ENCODE measurements at regions not wholly inside any gene's neighbourhood (a gene's known extent, or its start where the extent isn't known, plus 50 kb on each side); places are given as distances from the start of the nearest gene placed in this dataset.

DNA sequence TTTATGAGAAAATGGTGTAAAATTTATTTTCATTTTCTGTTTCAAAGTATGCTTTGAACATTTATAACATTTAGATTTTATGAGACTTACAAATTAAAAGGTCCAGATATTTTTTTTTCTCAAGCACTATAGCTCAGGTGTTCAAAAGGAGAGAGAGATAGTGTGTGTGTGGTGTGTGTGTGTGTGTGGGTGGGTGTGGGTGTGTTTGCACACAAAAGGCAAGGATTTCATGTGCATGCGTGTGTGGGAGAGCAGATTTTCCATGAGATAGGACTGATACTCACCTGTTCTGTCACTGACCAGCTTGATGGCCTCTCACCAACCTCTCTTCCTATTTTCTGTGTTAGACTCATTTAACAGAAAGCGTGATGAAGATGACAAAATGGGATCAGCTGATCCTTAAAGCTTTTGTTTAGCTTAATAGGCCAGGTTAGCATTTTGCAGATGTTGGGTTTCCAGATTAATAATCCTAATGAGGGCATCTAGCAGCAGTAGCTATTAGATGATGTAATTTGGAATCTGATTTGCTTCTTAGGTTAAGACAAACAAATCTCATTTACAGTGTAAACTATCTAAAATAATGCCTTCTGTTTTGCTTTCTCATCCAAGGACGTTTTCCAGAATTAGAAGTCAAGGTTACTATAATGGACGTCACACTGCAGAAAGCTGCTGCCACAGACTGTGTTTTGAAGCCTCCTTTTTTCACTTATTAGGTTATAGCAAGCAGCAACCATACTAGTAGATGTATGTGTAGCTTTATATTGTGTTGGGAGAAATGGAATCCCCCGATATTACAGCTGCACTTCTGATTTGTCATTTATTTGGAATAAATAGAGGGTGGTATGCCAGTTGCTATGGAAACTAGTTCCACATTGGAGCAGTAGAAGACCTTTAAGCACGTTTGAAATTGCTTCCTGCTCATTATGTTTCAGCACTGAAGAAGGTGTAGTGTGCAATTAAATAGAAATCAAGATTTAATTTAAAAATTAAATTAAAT, 355.6 kb downstream of the TAF11L14 start:
- no peak for DNase-seq (ENCODE audit: low read depth in 2 of 2)
- Histone ChIP-seq H2AFZ (ENCODE audit: low read length) (no peak overlapping the region), H3K36me3 (ENCODE audit: control insufficient read depth, insufficient read depth, low read length) (no peaks in the 10 kb centered on the region), H4K20me1 (ENCODE audit: control insufficient read depth, extremely low read depth, insufficient read depth, low read length) (no peaks in the 10 kb centered on the region), H3K9ac (ENCODE audit: insufficient read depth, low read length) (no peak overlapping the region), H3K27ac (ENCODE audit: insufficient read depth, low read length) (no peak overlapping the region), H3K4me2 (ENCODE audit: extremely low read depth, insufficient read depth, low read length) (no peak overlapping the region), H3K9me3 (ENCODE audit: control insufficient read depth, insufficient read depth, low read depth, low read length) (no peaks in the 10 kb centered on the region), H3K27me3 (ENCODE audit: control insufficient read depth, insufficient read depth, low read length) (no peaks in the 10 kb centered on the region), H3K4me1 (ENCODE audit: control insufficient read depth, extremely low read depth, insufficient read depth, low read length) (no peaks in the 10 kb centered on the region), H3K4me3 (replicated peaks in 1 of 4; ENCODE audit: control extremely low read depth in 1 of 4, insufficient read depth in 1 of 4, low read depth in 3 of 4, low read length in 4 of 4) (no peak overlapping the region), H3K79me2 (ENCODE audit: control insufficient read depth, insufficient read depth, low read length) (no peaks in the 10 kb centered on the region)
- TF ChIP-seq CTCF (conservative IDR thresholded peaks at IDR 0.05 in 1 of 2, IDR thresholded peaks at IDR 0.05 in 1 of 2; ENCODE audit: low read depth in 1 of 2, low read length in 2 of 2): no peak
- no peak for TF ChIP-seq EZH2 (IDR thresholded peaks at IDR 0.05; ENCODE audit: low read length, missing control alignments)

GRCh38 chr5:17991775-17992174, 357.5 kb downstream of the TAF11L14 start:
- no peaks in the 10 kb centered on the region for H3K27me3 ChIP-seq (ENCODE audit: control insufficient read depth, insufficient read depth, low read length)
- no peak overlapping the region for H3K4me3 ChIP-seq (replicated peaks in 1 of 4; ENCODE audit: control extremely low read depth in 1 of 4, insufficient read depth in 1 of 4, low read depth in 3 of 4, low read length in 4 of 4)
- no peak for TF ChIP-seq CTCF (conservative IDR thresholded peaks at IDR 0.05 in 1 of 2, IDR thresholded peaks at IDR 0.05 in 1 of 2; ENCODE audit: low read depth in 1 of 2, low read length in 2 of 2)
- TF ChIP-seq EZH2 (IDR thresholded peaks at IDR 0.05; ENCODE audit: low read length, missing control alignments): no peak

GRCh38 chr5:17992291-17992690, 358.0 kb downstream of the TAF11L14 start:
- Histone ChIP-seq H3K4me1 (ENCODE audit: control insufficient read depth, extremely low read depth, insufficient read depth, low read length) (no peaks in the 10 kb centered on the region), H3K9me3 (ENCODE audit: control insufficient read depth, insufficient read depth, low read depth, low read length) (no peaks in the 10 kb centered on the region), H3K27ac (ENCODE audit: insufficient read depth, low read length) (no peak overlapping the region), H3K36me3 (ENCODE audit: control insufficient read depth, insufficient read depth, low read length) (no peaks in the 10 kb centered on the region), H4K20me1 (ENCODE audit: control insufficient read depth, extremely low read depth, insufficient read depth, low read length) (no peaks in the 10 kb centered on the region), H2AFZ (ENCODE audit: low read length) (no peak overlapping the region), H3K4me2 (ENCODE audit: extremely low read depth, insufficient read depth, low read length) (no peak overlapping the region), H3K4me3 (replicated peaks in 1 of 4; ENCODE audit: control extremely low read depth in 1 of 4, insufficient read depth in 1 of 4, low read depth in 3 of 4, low read length in 4 of 4) (no peak overlapping the region), H3K9ac (ENCODE audit: insufficient read depth, low read length) (no peak overlapping the region), H3K79me2 (ENCODE audit: control insufficient read depth, insufficient read depth, low read length) (no peaks in the 10 kb centered on the region), H3K27me3 (ENCODE audit: control insufficient read depth, insufficient read depth, low read length) (no peaks in the 10 kb centered on the region)
- no peak for DNase-seq (ENCODE audit: low read depth in 2 of 2)
- no peak for TF ChIP-seq EZH2 (IDR thresholded peaks at IDR 0.05; ENCODE audit: low read length, missing control alignments)
- TF ChIP-seq CTCF (conservative IDR thresholded peaks at IDR 0.05 in 1 of 2, IDR thresholded peaks at IDR 0.05 in 1 of 2; ENCODE audit: low read depth in 1 of 2, low read length in 2 of 2): no peak

More at GRCh38 chr5:17991775-17992174, 357.5 kb downstream of the TAF11L14 start:
- Histone ChIP-seq H3K9me3 (ENCODE audit: control insufficient read depth, insufficient read depth, low read depth, low read length) (no peaks in the 10 kb centered on the region), H2AFZ (ENCODE audit: low read length) (no peak overlapping the region), H4K20me1 (ENCODE audit: control insufficient read depth, extremely low read depth, insufficient read depth, low read length) (no peaks in the 10 kb centered on the region), H3K4me1 (ENCODE audit: control insufficient read depth, extremely low read depth, insufficient read depth, low read length) (no peaks in the 10 kb centered on the region), H3K9ac (ENCODE audit: insufficient read depth, low read length) (no peak overlapping the region), H3K79me2 (ENCODE audit: control insufficient read depth, insufficient read depth, low read length) (no peaks in the 10 kb centered on the region), H3K36me3 (ENCODE audit: control insufficient read depth, insufficient read depth, low read length) (no peaks in the 10 kb centered on the region), H3K27ac (ENCODE audit: insufficient read depth, low read length) (no peak overlapping the region), H3K4me2 (ENCODE audit: extremely low read depth, insufficient read depth, low read length) (no peak overlapping the region)
- no peak for DNase-seq (ENCODE audit: low read depth in 2 of 2)
